HG03354 (cell line): ENCODE measurements at regions not wholly inside any gene's neighbourhood (a gene's known extent, or its start where the extent isn't known, plus 50 kb on each side); places are given as distances from the start of the nearest gene placed in this dataset.
"Not testable (repeated sequence)": the region's sequence is repeated elsewhere in the genome, so short reads cannot be mapped to it uniquely, and the experiment has no call there.

Experiments
- ATAC-seq: cut with Tn5 transposase; IDR thresholded peaks from one replicate; pipeline ENCODE4 v1.9.1; 2021; ENCODE audit warnings: mild to moderate bottlenecking; ENCODE audit not compliant: unreplicated experiment, poor library complexity, severe bottlenecking

- ATAC-seq = no peak
Observed at GRCh38 chr3:72516361-72516760, 331.9 kb downstream of the SHQ1 start.

GRCh38 chr3:72515941-72516340, 332.3 kb downstream of the SHQ1 start:
- ATAC-seq = no peak

GRCh38 chr3:72515281-72515680, 333.0 kb downstream of the SHQ1 start:
- no peak for ATAC-seq

GRCh38 chr3:72510247-72510646, 338.0 kb downstream of the SHQ1 start:
- no peak for ATAC-seq

- ATAC-seq = no peak
Observed at GRCh38 chr3:72505539-72506405, 342.5 kb downstream of the SHQ1 start.

GRCh38 chr3:72497501-72497900, 350.7 kb downstream of the SHQ1 start:
- not testable (repeated sequence) for ATAC-seq

GRCh38 chr3:72496051-72496670, 352.1 kb downstream of the SHQ1 start:
- ATAC-seq = peak; percentile 79

- no peak for ATAC-seq
Observed at GRCh38 chr3:72494626-72495025, 353.6 kb downstream of the SHQ1 start.

GRCh38 chr3:72494130-72494529, 354.1 kb downstream of the SHQ1 start:
- no peak for ATAC-seq

GRCh38 chr3:72492240-72492639, 356.0 kb downstream of the SHQ1 start:
- ATAC-seq = no peak

- ATAC-seq = peak; percentile 53
Observed at GRCh38 chr3:72490688-72491435, 357.4 kb downstream of the SHQ1 start.

GRCh38 chr3:72489901-72490300, 358.3 kb downstream of the SHQ1 start:
- ATAC-seq = no peak

GRCh38 chr3:72488738-72489035, 359.6 kb downstream of the SHQ1 start:
- no peak for ATAC-seq

- no peak for ATAC-seq
Observed at GRCh38 chr3:72487946-72488737, 360.1 kb downstream of the SHQ1 start.

GRCh38 chr3:72487078-72487765, 361.0 kb downstream of the SHQ1 start:
- ATAC-seq = no peak

GRCh38 chr3:72485641-72486040, 362.6 kb downstream of the SHQ1 start:
- ATAC-seq = no peak

GRCh38 chr3:72483554-72484104, 364.6 kb downstream of the SHQ1 start:
- ATAC-seq = no peak

- ATAC-seq = no peak
Observed at GRCh38 chr3:72482589-72483321, 365.5 kb downstream of the SHQ1 start.

- ATAC-seq = no peak
Observed at GRCh38 chr3:72481542-72481941, 366.7 kb downstream of the SHQ1 start.
